H9 (cell line): ENCODE measurements at regions not wholly inside any gene's neighbourhood (a gene's known extent, or its start where the extent isn't known, plus 50 kb on each side); places are given as distances from the start of the nearest gene placed in this dataset.

ENCODE experiments used
- DNase-seq: peaks from one replicate; pipeline ENCODE4 v3.0.0-alpha.2; 2017
- H2AFZ ChIP-seq: one replicate; pipeline ENCODE4 v1.6.1; 2013; ENCODE audit warnings: mild to moderate bottlenecking, low read length, control low read depth, moderate library complexity
- H2AK5ac ChIP-seq: 2 replicates; pipeline ENCODE4 v1.6.1; 2013; ENCODE audit warnings: low read length, control low read depth, mixed read lengths; ENCODE audit not compliant: insufficient read length
- H2BK120ac ChIP-seq: one replicate; pipeline ENCODE4 v1.6.1; 2013; ENCODE audit warnings: low read depth, mild to moderate bottlenecking, low read length, control low read depth, inconsistent platforms; ENCODE audit not compliant: poor library complexity, severe bottlenecking
- H2BK12ac ChIP-seq: 2 replicates; pipeline ENCODE4 v1.6.1; 2013; ENCODE audit warnings: low read length, control low read depth, mixed read lengths, low read depth; ENCODE audit not compliant: insufficient read length
- H2BK15ac ChIP-seq: 2 replicates; pipeline ENCODE4 v1.6.1; 2013; ENCODE audit warnings: low read depth, low read length, control low read depth
- H2BK20ac ChIP-seq: one replicate; pipeline ENCODE4 v1.6.1; 2013; ENCODE audit warnings: low read depth, mild to moderate bottlenecking, low read length, control low read depth, inconsistent platforms; ENCODE audit not compliant: poor library complexity, severe bottlenecking
- H2BK5ac ChIP-seq: 2 replicates; pipeline ENCODE4 v1.6.1; 2013; ENCODE audit warnings: low read length, control low read depth, mixed read lengths; ENCODE audit not compliant: insufficient read length
- H3K14ac ChIP-seq: 2 replicates; pipeline ENCODE4 v1.6.1; 2013; ENCODE audit warnings: low read length, control low read depth; ENCODE audit not compliant: insufficient read depth
- H3K18ac ChIP-seq: 2 replicates; pipeline ENCODE4 v1.6.1; 2013; ENCODE audit warnings: low read depth, mild to moderate bottlenecking, mixed read lengths, low read length, control low read depth; ENCODE audit not compliant: insufficient read length
- H3K23ac ChIP-seq: 2 replicates; pipeline ENCODE4 v1.6.1; 2013; ENCODE audit warnings: low read length, control low read depth, mixed read lengths, low read depth; ENCODE audit not compliant: insufficient read length
- H3K23me2 ChIP-seq: 2 replicates; pipeline ENCODE4 v1.6.1; 2013; ENCODE audit warnings: low read depth, mild to moderate bottlenecking, mixed read lengths, low read length, control low read depth; ENCODE audit not compliant: insufficient read length, poor library complexity, severe bottlenecking
- H3K27ac ChIP-seq: 2 replicates; pipeline ENCODE4 v1.5.1; 2013; ENCODE audit warnings: low read length, control low read depth, mixed read lengths, low read depth; ENCODE audit not compliant: insufficient read length
- H3K27me3 ChIP-seq: 2 replicates; pipeline ENCODE4 v1.6.1; 2013; ENCODE audit warnings: low read length, control low read depth, inconsistent platforms; ENCODE audit not compliant: insufficient read depth
- H3K4ac ChIP-seq: 2 replicates; pipeline ENCODE4 v1.6.1; 2013; ENCODE audit warnings: low read depth, mild to moderate bottlenecking, control low read depth, inconsistent platforms, low read length, moderate library complexity
- H3K4me1 ChIP-seq: 2 replicates; pipeline ENCODE4 v1.6.1; 2013; ENCODE audit warnings: low read length, control low read depth, inconsistent platforms; ENCODE audit not compliant: insufficient read depth
- H3K4me2 ChIP-seq: 2 replicates; pipeline ENCODE4 v1.6.1; 2013; ENCODE audit warnings: low read length, control low read depth, mixed read lengths; ENCODE audit not compliant: insufficient read length, insufficient read depth
- H3K56ac ChIP-seq: 2 replicates; pipeline ENCODE4 v1.6.1; 2013; ENCODE audit warnings: low read depth, mild to moderate bottlenecking, mixed read lengths, low read length, control low read depth; ENCODE audit not compliant: insufficient read length
- H3K79me1 ChIP-seq: 2 replicates; pipeline ENCODE4 v1.6.1; 2013; ENCODE audit warnings: low read depth, mild to moderate bottlenecking, moderate library complexity, low read length, control low read depth, inconsistent platforms; ENCODE audit not compliant: insufficient read depth, poor library complexity, severe bottlenecking
- H3K79me2 ChIP-seq: 2 replicates; pipeline ENCODE4 v1.6.1; 2013; ENCODE audit warnings: low read length, control low read depth, inconsistent platforms; ENCODE audit not compliant: insufficient read depth
- H3K9ac ChIP-seq: 2 replicates; pipeline ENCODE4 v1.6.1; 2013; ENCODE audit warnings: low read length, control low read depth, mixed read lengths; ENCODE audit not compliant: insufficient read length; ENCODE audit errors: extremely low read depth
- H3K9me3 ChIP-seq: one replicate; pipeline ENCODE4 v1.6.1; 2013; ENCODE audit warnings: low read depth, low read length, inconsistent platforms; ENCODE audit not compliant: control insufficient read depth
- H3T11ph ChIP-seq: one replicate; pipeline ENCODE4 v1.6.1; 2013; ENCODE audit warnings: mild to moderate bottlenecking, low read length, control low read depth, inconsistent platforms
- H4K20me1 ChIP-seq: one replicate; pipeline ENCODE4 v1.6.1; 2013; ENCODE audit not compliant: control insufficient read depth, insufficient read length, insufficient read depth
- H4K5ac ChIP-seq: 2 replicates; pipeline ENCODE4 v1.6.1; 2013; ENCODE audit warnings: low read depth, mild to moderate bottlenecking, mixed read lengths, low read length, control low read depth; ENCODE audit not compliant: insufficient read length
- H4K8ac ChIP-seq: replicated peaks from 2 replicates; pipeline ENCODE4 v1.6.1; 2013; ENCODE audit warnings: low read length, control low read depth, mixed read lengths, low read depth; ENCODE audit not compliant: insufficient read length
- H4K91ac ChIP-seq: 2 replicates; pipeline ENCODE4 v1.6.1; 2013; ENCODE audit warnings: low read depth, mild to moderate bottlenecking, moderate library complexity, mixed read lengths, low read length, control low read depth; ENCODE audit not compliant: insufficient read length
- H3K27ac Mint-ChIP-seq, 3 experiments: 2 replicates in 2 of 3; 3 replicates in 1 of 3; pipeline ENCODE4 v1.8.0; 2020 to 2021; ENCODE audit warnings: mixed read lengths in 3 of 3, mild to moderate bottlenecking in 1 of 3, moderate library complexity in 1 of 3
- H3K27me3 Mint-ChIP-seq: 2 replicates; pipeline ENCODE4 v1.8.0; 2021; ENCODE audit warnings: low read depth, mild to moderate bottlenecking, moderate library complexity, mixed read lengths
- H3K36me3 Mint-ChIP-seq, 3 experiments: 2 replicates in 2 of 3; 3 replicates in 1 of 3; pipeline ENCODE4 v1.8.0; 2020 to 2021; ENCODE audit warnings: low read depth in 3 of 3, mixed read lengths in 3 of 3; ENCODE audit not compliant: insufficient read depth in 1 of 3
- H3K4me1 Mint-ChIP-seq, 2 experiments: 2 replicates each; pipeline ENCODE4 v1.8.0; 2020; ENCODE audit warnings: mixed read lengths in 2 of 2
- H3K4me3 Mint-ChIP-seq, 2 experiments: 2 replicates in 1 of 2; 3 replicates in 1 of 2; pipeline ENCODE4 v1.8.0; 2020 to 2021; ENCODE audit warnings: mild to moderate bottlenecking in 2 of 2, mixed read lengths in 2 of 2, moderate library complexity in 1 of 2
- H3K9me3 Mint-ChIP-seq, 2 experiments: 2 replicates in 1 of 2; 3 replicates in 1 of 2; pipeline ENCODE4 v1.8.0; 2020; ENCODE audit warnings: mild to moderate bottlenecking in 2 of 2, mixed read lengths in 2 of 2, moderate library complexity in 1 of 2
- WGBS: extraction: QIAGEN DNeasy Blood & Tissue Kit; methylation state at CpG from one replicate; pipeline ENCODE4 v1.1.7; 2013; ENCODE audit warnings: missing lambda C conversion rate, low lambda C conversion rate, mixed read lengths; ENCODE audit not compliant: insufficient read length; ENCODE audit errors: extremely low coverage; 5-methylcytosine and 5-hydroxymethylcytosine counted together
- TF ChIP-seq, protein P1 (sequence below): fragments of 200-600 bp; sonication (generic); conservative IDR thresholded peaks from 3 replicates; pipeline ENCODE4 v1.8.0; 2021; ENCODE audit warnings: antibody characterized with exemption, mild to moderate bottlenecking

GRCh38 chr17:70414300-70414699 lies 245.0 kb downstream of the KCNJ2 start:
- Histone ChIP-seq H3K4ac (no peak overlapping the region), H3K23me2 (no peaks in the 10 kb centered on the region), H2BK20ac (no peak overlapping the region), H2BK120ac (no peak overlapping the region), H3K79me1 (no peaks in the 10 kb centered on the region), H3K14ac (no peak overlapping the region), H2BK12ac (no peak overlapping the region), H3K4me2 (no peak overlapping the region), H3K18ac (no peak overlapping the region), H2BK15ac (no peak overlapping the region), H4K91ac (no peak overlapping the region), H2AFZ (no peak overlapping the region), H3K23ac (no peak overlapping the region), H3K4me1 (no peaks in the 10 kb centered on the region), H3K79me2 (no peaks in the 10 kb centered on the region), H4K8ac (no peak overlapping the region), H3K9ac (no peak overlapping the region), H3K9me3 (no peaks in the 10 kb centered on the region), H3K27me3 (no peaks in the 10 kb centered on the region), H3T11ph (no peak overlapping the region), H2BK5ac (no peak overlapping the region), H2AK5ac (no peak overlapping the region), H4K5ac (no peak overlapping the region), H3K27ac (no peak overlapping the region), H3K56ac (no peak overlapping the region), H4K20me1 (no peaks in the 10 kb centered on the region)
- H3K9me3 Mint-ChIP-seq = no peaks in the 10 kb centered on the region
- no peak for DNase-seq
- no peaks in the 10 kb centered on the region for H3K27me3 Mint-ChIP-seq
- H3K4me3 Mint-ChIP-seq = no peak overlapping the region
- H3K4me1 Mint-ChIP-seq = no peaks in the 10 kb centered on the region
- H3K36me3 Mint-ChIP-seq = no peaks in the 10 kb centered on the region
- WGBS = no CpG with 5 or more reads among the region's 3 CpGs
- no peak overlapping the region for H3K27ac Mint-ChIP-seq
- TF ChIP-seq, protein P1, sequence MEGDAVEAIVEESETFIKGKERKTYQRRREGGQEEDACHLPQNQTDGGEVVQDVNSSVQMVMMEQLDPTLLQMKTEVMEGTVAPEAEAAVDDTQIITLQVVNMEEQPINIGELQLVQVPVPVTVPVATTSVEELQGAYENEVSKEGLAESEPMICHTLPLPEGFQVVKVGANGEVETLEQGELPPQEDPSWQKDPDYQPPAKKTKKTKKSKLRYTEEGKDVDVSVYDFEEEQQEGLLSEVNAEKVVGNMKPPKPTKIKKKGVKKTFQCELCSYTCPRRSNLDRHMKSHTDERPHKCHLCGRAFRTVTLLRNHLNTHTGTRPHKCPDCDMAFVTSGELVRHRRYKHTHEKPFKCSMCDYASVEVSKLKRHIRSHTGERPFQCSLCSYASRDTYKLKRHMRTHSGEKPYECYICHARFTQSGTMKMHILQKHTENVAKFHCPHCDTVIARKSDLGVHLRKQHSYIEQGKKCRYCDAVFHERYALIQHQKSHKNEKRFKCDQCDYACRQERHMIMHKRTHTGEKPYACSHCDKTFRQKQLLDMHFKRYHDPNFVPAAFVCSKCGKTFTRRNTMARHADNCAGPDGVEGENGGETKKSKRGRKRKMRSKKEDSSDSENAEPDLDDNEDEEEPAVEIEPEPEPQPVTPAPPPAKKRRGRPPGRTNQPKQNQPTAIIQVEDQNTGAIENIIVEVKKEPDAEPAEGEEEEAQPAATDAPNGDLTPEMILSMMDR = no peak
